ENCODE measurements at regions not wholly inside any gene's neighbourhood (a gene's known extent, or its start where the extent isn't known, plus 50 kb on each side); places are given as distances from the start of the nearest gene placed in this dataset.

DNA sequence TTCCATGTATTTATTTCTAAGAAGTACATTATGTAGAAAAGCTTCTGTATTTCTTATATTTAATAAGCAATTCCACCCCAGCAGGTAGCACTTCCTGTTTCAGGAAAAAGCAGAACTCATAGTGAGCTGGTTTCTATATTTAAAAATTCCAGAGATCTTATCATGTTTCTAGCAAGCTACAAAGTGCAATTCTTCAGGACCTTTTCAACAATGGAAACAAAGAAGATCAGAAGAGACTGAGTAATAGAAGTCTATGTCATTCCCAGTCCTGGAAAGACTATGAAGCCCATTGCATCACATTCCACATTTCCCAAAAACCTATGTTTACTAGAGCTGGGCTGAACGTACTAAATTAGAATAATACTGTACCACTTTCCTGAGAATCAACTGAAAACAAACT is 302.6 kb upstream of the NRSN1 start:
- TF ChIP-seq, protein P1, sequence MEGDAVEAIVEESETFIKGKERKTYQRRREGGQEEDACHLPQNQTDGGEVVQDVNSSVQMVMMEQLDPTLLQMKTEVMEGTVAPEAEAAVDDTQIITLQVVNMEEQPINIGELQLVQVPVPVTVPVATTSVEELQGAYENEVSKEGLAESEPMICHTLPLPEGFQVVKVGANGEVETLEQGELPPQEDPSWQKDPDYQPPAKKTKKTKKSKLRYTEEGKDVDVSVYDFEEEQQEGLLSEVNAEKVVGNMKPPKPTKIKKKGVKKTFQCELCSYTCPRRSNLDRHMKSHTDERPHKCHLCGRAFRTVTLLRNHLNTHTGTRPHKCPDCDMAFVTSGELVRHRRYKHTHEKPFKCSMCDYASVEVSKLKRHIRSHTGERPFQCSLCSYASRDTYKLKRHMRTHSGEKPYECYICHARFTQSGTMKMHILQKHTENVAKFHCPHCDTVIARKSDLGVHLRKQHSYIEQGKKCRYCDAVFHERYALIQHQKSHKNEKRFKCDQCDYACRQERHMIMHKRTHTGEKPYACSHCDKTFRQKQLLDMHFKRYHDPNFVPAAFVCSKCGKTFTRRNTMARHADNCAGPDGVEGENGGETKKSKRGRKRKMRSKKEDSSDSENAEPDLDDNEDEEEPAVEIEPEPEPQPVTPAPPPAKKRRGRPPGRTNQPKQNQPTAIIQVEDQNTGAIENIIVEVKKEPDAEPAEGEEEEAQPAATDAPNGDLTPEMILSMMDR (IDR thresholded peaks at IDR 0.05): no peak
- TF ChIP-seq POLR2A (IDR thresholded peaks at IDR 0.05): no peak

Data from thyroid gland (tissue), 4 donors.